ENCODE measurements at regions not wholly inside any gene's neighbourhood (a gene's known extent, or its start where the extent isn't known, plus 50 kb on each side); places are given as distances from the start of the nearest gene placed in this dataset.

GRCh38 chr1:227449051-227449450 lies 114.3 kb upstream of the ZNF678 start:
- H3K4me1 Mint-ChIP-seq (ENCODE audit: low read depth): no peaks in the 10 kb centered on the region
- ChIA-PET POLR2A (no interaction called here), CTCF (interaction anchor here (0.9 to 1.0 kb wide), 2 partner anchors 9 to 94 kb away, joined by 3 to 4 read pairs; no protein-coding TSS in a partner anchor)
- H3K9me3 Mint-ChIP-seq (ENCODE audit: insufficient read depth): no peaks in the 10 kb centered on the region
- no peaks in the 10 kb centered on the region for H3K36me3 Mint-ChIP-seq (ENCODE audit: low read depth)
- H3K4me3 Mint-ChIP-seq: no peak overlapping the region
- ATAC-seq: peak; percentile 30
- peaks cover 12% of the 10 kb centered on the region for H3K27me3 Mint-ChIP-seq (ENCODE audit: low read depth)
- peak; percentile 47 for DNase-seq
- H3K27ac Mint-ChIP-seq: no peak overlapping the region

GRCh38 chr1:227447531-227447990 lies 115.8 kb upstream of the ZNF678 start:
- no peaks in the 10 kb centered on the region for H3K4me1 Mint-ChIP-seq (ENCODE audit: low read depth)
- H3K4me3 Mint-ChIP-seq: no peak overlapping the region
- no peaks in the 10 kb centered on the region for H3K9me3 Mint-ChIP-seq (ENCODE audit: insufficient read depth)
- no peak for DNase-seq
- ATAC-seq: no peak
- ChIA-PET POLR2A (no interaction called here), CTCF (interaction anchor here (1.1 kb wide), 1 partner anchor 13 kb away, joined by 3 read pairs; no protein-coding TSS in a partner anchor)
- no peak overlapping the region for H3K27ac Mint-ChIP-seq
- peaks cover 10% of the 10 kb centered on the region for H3K27me3 Mint-ChIP-seq (ENCODE audit: low read depth)
- H3K36me3 Mint-ChIP-seq (ENCODE audit: low read depth): no peaks in the 10 kb centered on the region

GRCh38 chr1:227445746-227446145 lies 117.6 kb upstream of the ZNF678 start:
- Mint-ChIP-seq H3K4me1 (ENCODE audit: low read depth) (no peaks in the 10 kb centered on the region), H3K27me3 (ENCODE audit: low read depth) (peaks cover 10% of the 10 kb centered on the region), H3K9me3 (ENCODE audit: insufficient read depth) (no peaks in the 10 kb centered on the region), H3K27ac (no peak overlapping the region), H3K36me3 (ENCODE audit: low read depth) (no peaks in the 10 kb centered on the region), H3K4me3 (no peak overlapping the region)
- ChIA-PET CTCF (no interaction called here), POLR2A (no interaction called here)
- no peak for DNase-seq
- no peak for ATAC-seq

GRCh38 chr1:227445092-227445674 lies 118.2 kb upstream of the ZNF678 start:
- ATAC-seq (no peak), DNase-seq (no peak)
- Mint-ChIP-seq H3K27ac (no peak overlapping the region), H3K36me3 (ENCODE audit: low read depth) (no peaks in the 10 kb centered on the region), H3K4me1 (ENCODE audit: low read depth) (no peaks in the 10 kb centered on the region), H3K9me3 (ENCODE audit: insufficient read depth) (no peaks in the 10 kb centered on the region), H3K4me3 (no peak overlapping the region), H3K27me3 (ENCODE audit: low read depth) (peaks cover 13% of the 10 kb centered on the region)
- CTCF ChIA-PET: no interaction called here
- POLR2A ChIA-PET: no interaction called here

GRCh38 chr1:227440182-227440581 lies 121.9 kb upstream of the CDC42BPA start:
- H3K36me3 Mint-ChIP-seq (ENCODE audit: low read depth): no peaks in the 10 kb centered on the region

GRCh38 chr1:227437495-227438008 lies 119.3 kb upstream of the CDC42BPA start:
- no peak overlapping the region for H3K4me3 Mint-ChIP-seq
- no peak overlapping the region for H3K27ac Mint-ChIP-seq
- DNase-seq (no peak), ATAC-seq (no peak)
- POLR2A ChIA-PET: no interaction called here
- CTCF ChIA-PET: no interaction called here
- no peaks in the 10 kb centered on the region for H3K9me3 Mint-ChIP-seq (ENCODE audit: insufficient read depth)
- H3K36me3 Mint-ChIP-seq (ENCODE audit: low read depth): no peaks in the 10 kb centered on the region
- no peaks in the 10 kb centered on the region for H3K4me1 Mint-ChIP-seq (ENCODE audit: low read depth)
- H3K27me3 Mint-ChIP-seq (ENCODE audit: low read depth): peaks cover 15% of the 10 kb centered on the region

More at GRCh38 chr1:227440182-227440581, 121.9 kb upstream of the CDC42BPA start:
- CTCF ChIA-PET: interaction anchor here (1.3 kb wide), 1 partner anchor 9 kb away, joined by 4 read pairs; no protein-coding TSS in a partner anchor
- H3K4me3 Mint-ChIP-seq: no peak overlapping the region
- POLR2A ChIA-PET: no interaction called here
- H3K9me3 Mint-ChIP-seq (ENCODE audit: insufficient read depth): no peaks in the 10 kb centered on the region
- H3K27me3 Mint-ChIP-seq (ENCODE audit: low read depth): peaks cover 15% of the 10 kb centered on the region
- no peak for DNase-seq
- no peaks in the 10 kb centered on the region for H3K4me1 Mint-ChIP-seq (ENCODE audit: low read depth)
- no peak for ATAC-seq
- H3K27ac Mint-ChIP-seq: no peak overlapping the region

- Mint-ChIP-seq H3K9me3 (ENCODE audit: insufficient read depth) (no peaks in the 10 kb centered on the region), H3K4me3 (no peak overlapping the region), H3K27ac (no peak overlapping the region), H3K36me3 (ENCODE audit: low read depth) (no peaks in the 10 kb centered on the region), H3K4me1 (ENCODE audit: low read depth) (no peaks in the 10 kb centered on the region), H3K27me3 (ENCODE audit: low read depth) (peaks cover 8% of the 10 kb centered on the region)
- ChIA-PET POLR2A (no interaction called here), CTCF (no interaction called here)
- no peak for ATAC-seq
- no peak for DNase-seq
Measured at GRCh38 chr1:227434808-227435444, 116.6 kb upstream of the CDC42BPA start.

GRCh38 chr1:227433663-227434341 lies 115.5 kb upstream of the CDC42BPA start:
- Mint-ChIP-seq H3K27me3 (ENCODE audit: low read depth) (peaks cover 6% of the 10 kb centered on the region), H3K9me3 (ENCODE audit: insufficient read depth) (no peaks in the 10 kb centered on the region), H3K36me3 (ENCODE audit: low read depth) (no peaks in the 10 kb centered on the region), H3K4me1 (ENCODE audit: low read depth) (no peaks in the 10 kb centered on the region), H3K27ac (no peak overlapping the region), H3K4me3 (no peak overlapping the region)
- POLR2A ChIA-PET: no interaction called here
- CTCF ChIA-PET: no interaction called here
- no peak for ATAC-seq
- no peak for DNase-seq

GRCh38 chr1:227432981-227433380 lies 114.7 kb upstream of the CDC42BPA start:
- Mint-ChIP-seq H3K27me3 (ENCODE audit: low read depth) (peaks cover 9% of the 10 kb centered on the region), H3K4me1 (ENCODE audit: low read depth) (no peaks in the 10 kb centered on the region), H3K27ac (no peak overlapping the region), H3K4me3 (no peak overlapping the region), H3K36me3 (ENCODE audit: low read depth) (no peaks in the 10 kb centered on the region), H3K9me3 (ENCODE audit: insufficient read depth) (no peaks in the 10 kb centered on the region)
- POLR2A ChIA-PET: no interaction called here
- CTCF ChIA-PET: no interaction called here
- ATAC-seq (no peak), DNase-seq (no peak)

GRCh38 chr1:227432181-227432535 lies 113.9 kb upstream of the CDC42BPA start:
- no peaks in the 10 kb centered on the region for H3K36me3 Mint-ChIP-seq (ENCODE audit: low read depth)
- no peaks in the 10 kb centered on the region for H3K9me3 Mint-ChIP-seq (ENCODE audit: insufficient read depth)
- no peak for DNase-seq
- CTCF ChIA-PET: no interaction called here
- no peaks in the 10 kb centered on the region for H3K4me1 Mint-ChIP-seq (ENCODE audit: low read depth)
- POLR2A ChIA-PET: no interaction called here
- H3K27ac Mint-ChIP-seq: no peak overlapping the region
- no peak overlapping the region for H3K4me3 Mint-ChIP-seq
- ATAC-seq: no peak
- H3K27me3 Mint-ChIP-seq (ENCODE audit: low read depth): peaks cover 6% of the 10 kb centered on the region

GRCh38 chr1:227429447-227430359 lies 111.4 kb upstream of the CDC42BPA start:
- Mint-ChIP-seq H3K4me3 (no peak overlapping the region), H3K4me1 (ENCODE audit: low read depth) (no peaks in the 10 kb centered on the region), H3K27ac (no peak overlapping the region), H3K27me3 (ENCODE audit: low read depth) (peaks cover 3% of the 10 kb centered on the region), H3K9me3 (ENCODE audit: insufficient read depth) (no peaks in the 10 kb centered on the region), H3K36me3 (ENCODE audit: low read depth) (no peaks in the 10 kb centered on the region)
- POLR2A ChIA-PET: no interaction called here
- ATAC-seq: no peak
- DNase-seq: no peak
- CTCF ChIA-PET: no interaction called here
